Activated CD4-positive, alpha-beta T cell treated with anti-CD3 and anti-CD28 coated beads for 48 hours (primary cell): ENCODE measurements at regions not wholly inside any gene's neighbourhood (a gene's known extent, or its start where the extent isn't known, plus 50 kb on each side); places are given as distances from the start of the nearest gene placed in this dataset.

Experiments
- DNase-seq: peaks from one replicate; pipeline ENCODE4 v3.0.0-alpha.2; 2020

DNA sequence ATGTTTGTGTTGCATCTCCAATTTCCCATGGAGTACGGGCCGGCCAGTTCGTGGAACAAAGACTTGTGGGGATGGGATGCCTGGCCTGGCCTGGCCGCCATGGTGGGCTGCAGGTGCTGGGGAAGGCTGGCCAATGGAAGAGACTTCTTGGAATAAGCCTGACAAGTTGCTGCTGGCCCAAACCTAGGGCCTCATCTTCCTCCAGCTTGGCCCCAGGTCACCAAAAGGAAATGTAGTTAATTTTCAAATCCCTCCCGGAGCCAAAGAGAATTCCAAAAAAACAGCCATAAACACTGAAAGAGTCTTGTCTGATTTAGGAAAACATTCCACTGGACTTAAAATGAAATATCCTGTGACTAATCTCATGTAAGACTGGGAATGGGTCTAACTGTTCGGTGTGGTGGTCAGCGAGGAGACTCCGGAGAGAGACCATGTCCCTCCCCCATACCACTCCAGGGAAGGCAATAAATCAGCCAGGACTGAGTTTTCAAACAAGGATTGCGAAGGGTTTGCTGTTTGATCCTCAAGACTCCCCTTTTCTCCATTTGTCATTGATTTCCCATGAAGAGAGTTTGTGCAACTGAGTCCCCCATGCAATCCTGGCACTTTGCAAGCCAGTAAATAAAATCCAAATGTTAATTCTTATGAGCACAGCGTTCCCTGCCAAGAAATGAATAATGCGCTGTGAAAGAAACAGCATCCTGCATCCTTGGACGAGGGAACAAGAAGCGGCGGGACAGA lies 128.7 kb upstream of the HABP2 start:
- DNase-seq, result no peak

DNA sequence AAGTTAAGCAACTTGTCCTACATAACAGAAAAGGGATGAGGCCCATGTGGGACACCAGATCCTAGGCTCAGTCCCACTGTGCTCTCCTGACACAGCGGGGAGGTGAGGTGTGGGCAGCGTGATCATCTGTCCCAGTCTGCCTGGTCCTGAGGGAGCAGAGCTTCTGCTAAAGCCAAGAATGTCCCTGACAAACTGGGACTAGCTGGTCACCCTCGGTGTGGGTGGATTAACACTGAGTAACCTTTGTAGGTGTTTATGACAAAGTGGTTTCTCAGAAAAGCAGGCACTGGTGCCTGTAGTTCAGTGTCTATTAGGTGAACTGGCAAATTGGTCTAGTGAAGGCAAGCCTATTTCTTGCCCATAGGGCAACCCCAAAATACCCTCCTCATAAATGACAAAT lies 127.8 kb upstream of the HABP2 start:
- DNase-seq, result no peak

GRCh38 chr10:113425541-113425951 lies 127.3 kb upstream of the HABP2 start:
- no peak for DNase-seq

DNA sequence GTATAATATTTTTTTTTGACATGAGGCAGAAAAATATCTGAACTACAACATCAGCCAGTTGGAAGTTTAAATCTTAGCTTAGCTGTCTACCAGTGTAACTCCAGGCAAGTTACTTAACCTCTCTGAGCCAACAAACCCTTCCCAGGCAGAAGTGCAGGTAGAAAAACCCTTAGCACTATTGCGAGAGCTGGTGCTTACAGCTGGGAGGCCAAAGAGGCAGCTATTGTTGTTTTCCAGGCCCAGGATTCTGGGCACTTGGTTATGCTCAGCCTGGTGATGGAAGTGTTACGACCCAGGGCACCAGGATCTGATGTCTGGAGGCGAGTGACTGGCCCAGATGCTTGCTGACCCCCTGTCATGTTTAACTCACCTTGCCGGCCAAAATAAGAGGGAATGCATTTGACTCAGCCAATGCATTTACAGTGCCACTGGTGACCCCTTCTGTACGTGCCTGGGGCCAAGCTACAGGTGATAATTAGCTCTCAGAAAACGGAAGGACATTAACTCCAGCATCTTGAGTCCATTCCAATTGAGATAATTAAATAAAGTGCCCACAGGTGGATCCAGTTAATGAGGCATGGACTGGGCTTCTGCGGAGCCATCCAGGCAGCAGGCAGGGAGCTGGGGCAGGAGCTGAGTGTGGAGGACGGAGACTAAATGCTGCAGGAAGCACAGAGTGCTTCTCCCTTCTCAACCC lies 126.5 kb upstream of the HABP2 start:
- DNase-seq, result no peak

DNA sequence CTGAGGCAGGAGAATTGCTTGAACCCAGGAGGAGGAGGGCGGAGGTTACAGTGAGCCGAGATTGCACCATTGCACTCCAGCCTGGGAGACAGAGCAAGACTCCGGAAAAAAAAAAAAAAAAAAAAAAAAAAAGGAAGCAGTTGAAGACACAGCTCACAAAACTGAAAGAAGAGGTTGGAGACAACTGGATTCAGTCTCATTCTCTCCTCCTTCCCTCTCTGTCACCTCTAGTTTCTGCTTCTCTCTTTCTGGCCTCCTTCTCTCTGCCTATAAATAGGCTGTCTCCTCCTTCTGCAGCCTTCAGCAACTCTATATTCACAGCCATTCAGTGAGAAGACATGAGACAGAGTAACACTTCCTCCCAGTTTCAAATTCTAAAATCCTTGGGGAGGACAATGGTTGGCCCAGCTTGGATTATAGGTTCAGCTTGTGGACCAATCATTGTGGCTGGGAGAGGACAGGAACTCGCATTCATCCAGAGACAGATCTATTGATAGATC lies 125.6 kb upstream of the HABP2 start:
- DNase-seq, result no peak

- no peak for DNase-seq
Measured at GRCh38 chr10:113427811-113428558, 124.9 kb upstream of the HABP2 start.

DNA sequence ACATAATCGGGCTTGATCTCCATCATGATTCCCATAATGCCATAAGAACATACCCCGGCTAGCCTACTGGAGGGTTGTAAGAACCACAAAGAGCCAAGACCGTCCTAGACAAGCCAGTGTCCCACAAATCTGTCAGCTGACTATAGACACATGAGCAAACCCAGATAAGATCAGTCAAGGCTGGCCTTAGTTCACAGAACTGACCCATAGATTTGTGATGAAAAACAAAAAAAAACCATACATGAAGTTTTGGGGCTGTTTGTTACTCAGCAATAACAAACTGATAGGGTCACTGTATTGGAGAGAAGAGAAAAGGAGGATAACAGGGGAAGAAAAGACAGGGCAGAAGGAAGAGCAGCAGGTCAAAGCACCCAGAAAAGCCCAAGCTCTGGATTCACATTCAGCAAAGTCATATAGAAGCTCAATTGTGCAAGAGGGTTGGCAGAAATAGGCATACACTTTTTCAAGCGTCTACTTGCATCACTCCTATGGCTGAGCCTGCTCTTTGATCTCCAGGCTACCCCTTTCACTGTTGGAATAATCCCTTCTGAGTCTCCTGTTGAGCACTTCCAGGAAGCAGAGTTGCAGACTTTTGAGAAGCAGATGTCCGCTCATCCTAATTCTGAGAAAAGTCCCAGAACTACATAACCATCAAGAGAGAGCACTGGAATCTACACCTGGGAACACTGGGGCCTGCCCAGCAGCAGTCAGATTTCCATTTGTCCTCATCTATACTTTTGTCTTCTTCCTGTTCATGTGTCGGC lies 122.0 kb upstream of the HABP2 start:
- DNase-seq, result no peak

DNA sequence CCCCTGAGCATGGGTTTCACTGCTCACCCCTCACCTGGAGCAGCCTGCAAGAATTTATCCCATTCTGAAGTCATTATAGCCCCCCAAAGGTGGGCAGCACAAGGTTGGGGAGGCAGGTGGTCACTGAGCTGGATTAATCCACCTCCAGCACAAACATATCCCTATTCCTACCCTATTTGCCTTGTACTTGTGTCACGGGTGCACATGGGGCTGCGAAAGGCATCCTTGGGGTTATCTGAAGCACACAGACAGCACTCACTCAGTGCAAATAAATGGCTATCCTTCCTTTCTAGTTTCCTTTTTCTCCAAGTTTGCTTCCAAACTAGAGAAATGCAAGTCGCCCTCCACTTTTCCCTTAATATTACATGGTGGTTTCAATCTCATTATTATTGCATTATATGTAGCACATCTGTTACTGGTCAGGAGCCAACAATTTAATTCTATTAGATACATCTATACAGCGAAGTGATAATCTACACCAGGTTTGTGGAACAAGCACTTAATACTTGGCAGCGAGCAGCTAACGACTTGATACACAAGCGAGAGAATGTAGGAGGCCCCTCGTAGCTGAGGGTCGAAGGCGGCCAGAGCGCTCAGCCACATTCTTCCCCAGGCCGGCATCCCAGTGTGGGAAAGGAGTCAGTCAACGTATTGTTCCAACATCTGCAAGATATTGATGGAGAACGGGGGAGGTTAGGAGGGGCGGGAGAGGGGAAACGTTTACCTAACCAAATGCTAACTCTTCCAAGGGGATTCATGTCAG lies 121.3 kb upstream of the HABP2 start:
- no peak for DNase-seq

DNA sequence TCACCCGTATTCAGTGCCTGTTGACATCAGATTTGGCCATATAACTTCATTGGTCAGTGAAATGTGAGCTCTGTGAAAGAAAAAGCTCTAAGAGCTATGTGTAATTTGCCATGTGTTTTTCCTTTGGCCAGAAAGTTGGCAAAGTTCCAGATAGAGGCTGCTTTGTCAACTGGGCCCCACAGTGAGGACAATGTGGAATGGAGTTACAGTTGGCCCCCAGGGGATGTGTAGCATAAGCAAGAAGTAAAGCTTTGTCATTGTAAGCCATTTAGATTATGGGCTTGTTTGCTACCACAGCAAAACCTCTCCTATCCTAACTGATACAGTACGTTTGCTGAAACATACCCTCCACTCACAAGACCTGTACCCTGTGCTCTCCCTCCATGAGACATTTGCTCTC lies 119.1 kb upstream of the HABP2 start:
- DNase-seq, result no peak

DNA sequence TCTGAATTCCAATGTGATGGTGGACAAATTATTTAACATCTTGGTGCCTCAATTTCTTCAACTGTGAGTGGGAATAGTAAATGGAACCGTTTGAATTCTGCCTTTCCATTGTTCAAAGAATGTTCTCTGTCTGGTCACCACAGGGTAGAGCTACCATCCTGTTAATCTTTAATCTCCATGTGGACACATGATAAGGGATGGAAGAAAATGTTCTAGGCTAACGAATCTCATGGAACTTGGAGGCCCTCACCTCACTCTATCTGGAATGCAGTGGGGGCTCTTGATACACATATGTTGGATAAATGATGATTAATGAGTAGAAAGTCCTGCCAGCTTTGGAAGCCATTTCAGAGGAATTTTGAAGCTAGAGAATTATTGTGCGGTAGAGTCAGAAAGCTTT lies 118.5 kb upstream of the HABP2 start:
- no peak for DNase-seq

- DNase-seq, result no peak
Measured at GRCh38 chr10:113434950-113435349, 117.9 kb upstream of the HABP2 start.

DNA sequence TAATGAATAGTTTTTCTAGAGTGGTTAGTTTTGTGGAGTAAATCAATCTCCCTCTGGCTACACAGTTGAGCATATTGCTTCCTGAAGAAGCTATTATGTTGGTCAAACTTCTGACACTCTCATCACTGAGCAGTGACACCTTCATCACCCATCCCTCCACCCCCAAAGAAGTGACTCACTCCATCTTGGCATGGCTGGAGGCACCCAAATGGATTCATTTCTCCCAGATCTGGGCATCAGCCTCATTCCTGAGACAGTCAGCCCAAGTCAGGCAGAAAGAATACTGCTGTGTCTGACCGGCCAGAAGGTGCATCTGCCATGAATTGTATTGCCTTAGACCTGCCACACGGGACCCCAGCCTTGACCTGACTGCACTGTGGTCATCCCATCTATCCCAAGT lies 117.0 kb upstream of the HABP2 start:
- DNase-seq, result no peak

GRCh38 chr10:113436851-113437250 lies 116.0 kb upstream of the HABP2 start:
- no peak for DNase-seq

- no peak for DNase-seq
Measured at GRCh38 chr10:113438652-113439051, 114.2 kb upstream of the HABP2 start.

DNA sequence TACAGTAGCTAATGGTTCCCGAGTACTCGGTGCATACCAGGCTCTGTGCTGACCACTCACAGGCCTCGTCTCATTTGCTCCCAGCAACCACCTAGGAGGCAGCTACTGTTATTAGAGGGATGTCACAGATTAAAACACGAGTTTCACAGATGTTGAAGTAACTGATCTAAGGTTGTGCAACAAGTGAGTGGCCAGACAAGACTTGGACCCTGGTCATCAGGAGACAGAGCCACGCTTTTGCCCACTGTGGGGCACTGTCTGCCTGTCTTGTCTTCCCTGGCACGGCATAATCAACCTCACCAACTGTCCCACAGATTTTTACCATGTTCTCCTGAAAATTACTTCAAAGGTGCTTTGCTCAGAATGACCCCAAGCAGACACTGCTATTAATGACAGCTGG lies 111.6 kb upstream of the HABP2 start:
- DNase-seq, result no peak

DNA sequence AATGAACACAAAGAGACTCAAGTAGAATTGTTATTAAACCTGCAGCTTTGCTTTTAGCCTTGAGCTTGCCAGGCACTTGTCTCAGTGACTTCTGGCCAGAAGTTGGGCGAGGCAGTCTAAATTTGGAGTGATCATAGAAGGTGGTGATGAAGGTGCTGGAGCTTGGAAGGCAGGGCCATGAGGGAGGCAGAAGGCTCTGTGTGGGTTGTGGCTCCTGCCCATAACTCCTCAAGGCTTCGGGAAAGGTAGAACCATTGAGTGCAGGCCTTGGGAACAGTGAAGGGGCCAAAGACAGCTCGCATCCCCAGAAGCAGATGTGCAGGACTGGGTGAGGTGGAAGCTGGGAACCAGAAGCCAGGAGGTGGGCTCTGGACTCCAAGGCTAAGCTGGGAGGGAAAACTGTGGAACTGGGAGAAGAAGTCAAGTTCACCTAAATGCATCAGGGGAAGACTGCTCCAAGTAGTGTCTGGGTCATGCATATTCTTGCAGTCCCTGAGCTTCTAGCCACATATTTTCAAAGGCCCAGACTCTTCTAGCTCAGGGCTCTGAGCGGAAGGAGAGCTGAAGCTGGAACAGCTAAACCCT lies 111.1 kb upstream of the HABP2 start:
- no peak for DNase-seq

DNA sequence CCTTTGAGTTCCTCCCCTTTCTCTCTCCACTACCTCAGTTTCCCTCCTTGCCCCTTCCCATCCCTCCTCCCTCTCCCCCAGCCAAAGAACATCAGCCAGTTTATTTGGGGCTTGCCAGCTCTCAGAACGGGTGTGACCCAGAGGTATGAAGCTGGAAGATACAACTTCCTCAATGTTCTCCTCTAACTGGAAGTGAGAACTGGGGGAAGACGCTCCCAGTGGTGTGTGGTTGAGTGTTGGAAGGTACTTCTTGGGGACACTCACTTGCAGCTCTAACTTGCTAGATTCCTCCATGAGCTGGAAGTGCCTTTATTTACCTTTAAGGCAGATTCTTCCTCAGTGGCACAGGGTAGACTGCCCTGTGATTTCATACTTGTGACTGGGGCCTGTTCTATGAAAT lies 110.5 kb upstream of the HABP2 start:
- DNase-seq, result no peak

- no peak for DNase-seq
Measured at GRCh38 chr10:113443141-113443925, 109.5 kb upstream of the HABP2 start.

DNA sequence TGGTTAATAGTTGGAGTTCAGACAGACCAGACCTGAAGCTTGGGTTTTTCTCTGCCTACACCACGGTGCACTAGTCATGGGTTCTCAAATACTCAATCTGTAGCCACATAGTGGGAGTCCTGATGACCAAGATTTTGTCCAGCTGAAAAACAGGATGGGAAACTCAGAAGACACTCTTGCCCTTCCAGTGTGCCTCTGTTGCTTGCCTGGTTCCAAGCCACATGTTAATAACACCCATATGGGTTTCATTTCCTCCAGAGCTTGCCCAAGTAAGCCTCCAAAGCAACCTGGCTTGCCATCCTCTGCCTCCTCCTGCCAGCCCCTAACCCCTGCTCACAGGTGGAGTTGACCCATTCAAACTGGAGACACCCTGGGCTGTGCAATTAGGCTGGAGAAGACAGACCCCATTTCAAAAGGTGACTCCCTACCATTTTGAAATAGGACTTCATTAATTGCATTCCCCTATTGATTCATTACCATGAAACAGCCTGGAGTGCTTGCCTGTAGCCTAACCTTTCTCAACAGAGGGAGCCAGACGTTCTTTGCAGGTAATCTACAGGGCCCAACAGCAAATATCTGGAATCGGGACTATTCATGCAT lies 108.0 kb upstream of the HABP2 start:
- no peak for DNase-seq

DNA sequence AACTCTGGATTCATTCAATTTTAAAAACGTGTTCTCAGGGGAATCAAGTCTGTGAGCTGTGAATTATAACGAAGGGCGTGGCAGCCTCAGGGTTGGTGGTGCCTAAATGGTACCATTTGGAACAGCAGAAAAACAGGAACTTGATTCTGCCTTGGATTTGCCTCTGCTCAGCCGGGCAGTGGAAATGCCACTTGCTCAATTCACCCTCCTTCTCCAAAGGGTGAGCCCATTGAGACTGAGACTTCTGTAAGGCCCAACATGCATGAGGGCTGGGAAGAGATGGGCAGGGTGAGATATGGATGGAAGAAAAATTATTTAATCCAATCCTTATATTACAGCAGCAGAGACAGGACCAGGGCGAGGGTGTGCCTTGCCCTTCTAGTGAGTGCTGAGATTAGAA lies 107.1 kb upstream of the HABP2 start:
- DNase-seq, result no peak

DNA sequence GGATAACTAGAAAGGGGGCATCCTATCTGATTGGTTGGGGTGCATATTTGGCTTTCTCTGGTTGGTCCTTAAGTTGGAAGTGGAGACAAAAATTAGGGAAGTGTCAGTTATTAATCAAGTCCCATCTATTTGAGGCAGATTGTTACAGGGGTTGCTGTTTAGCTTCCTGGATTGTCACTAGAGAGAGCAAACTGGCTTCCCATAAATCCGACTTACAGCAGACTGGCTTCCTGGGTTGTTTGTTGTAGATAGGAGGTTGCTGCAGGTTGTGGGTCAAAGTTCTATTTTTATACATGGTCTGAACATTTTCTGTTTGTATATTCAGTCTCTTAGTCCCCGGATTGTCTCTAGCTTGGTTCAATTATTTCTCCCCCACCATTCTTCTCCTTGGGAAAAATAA lies 106.1 kb upstream of the HABP2 start:
- DNase-seq, result no peak
